ENCODE measurements at regions not wholly inside any gene's neighbourhood (a gene's known extent, or its start where the extent isn't known, plus 50 kb on each side); places are given as distances from the start of the nearest gene placed in this dataset.

- no peak overlapping the region for H3K9ac ChIP-seq (ENCODE audit: extremely low read depth, insufficient read length, low read length)
- no peaks in the 10 kb centered on the region for H3K9me3 ChIP-seq (ENCODE audit: control insufficient read depth, low read depth, low read length)
- no peaks in the 10 kb centered on the region for H4K20me1 ChIP-seq (ENCODE audit: control insufficient read depth, insufficient read depth, insufficient read length)
- no peak overlapping the region for H3K4ac ChIP-seq (ENCODE audit: low read depth, low read length)
- no peaks in the 10 kb centered on the region for H3K4me1 ChIP-seq (ENCODE audit: insufficient read depth, low read length)
- H3K23ac ChIP-seq (ENCODE audit: insufficient read length, low read depth, low read length) = no peak overlapping the region
- H2BK20ac ChIP-seq (ENCODE audit: low read depth, low read length, poor library complexity, severe bottlenecking) = no peak overlapping the region
- H3K18ac ChIP-seq (ENCODE audit: insufficient read length, low read depth, low read length) = no peak overlapping the region
- WGBS (ENCODE audit: extremely low coverage, insufficient read length, low lambda C conversion rate) = no CpG with 5 or more reads among the region's 2 CpGs
- no peak overlapping the region for H3K27ac ChIP-seq (ENCODE audit: insufficient read length, low read depth, low read length)
- H2AFZ ChIP-seq (ENCODE audit: low read length) = no peak overlapping the region
- no peak overlapping the region for H4K91ac ChIP-seq (ENCODE audit: insufficient read length, low read depth, low read length)
- H3K23me2 ChIP-seq (ENCODE audit: insufficient read length, low read depth, low read length, poor library complexity, severe bottlenecking) = no peaks in the 10 kb centered on the region
- H3K79me1 ChIP-seq (ENCODE audit: insufficient read depth, low read depth, low read length, poor library complexity, severe bottlenecking) = no peaks in the 10 kb centered on the region
- H3K4me2 ChIP-seq (ENCODE audit: insufficient read depth, insufficient read length, low read length) = no peak overlapping the region
- TF ChIP-seq CTCF (conservative IDR thresholded peaks at IDR 0.05) = no peak
- Mint-ChIP-seq H3K4me3 (no peak overlapping the region), H3K9me3 (no peaks in the 10 kb centered on the region), H3K4me1 (0 out of 4 replicates have a peak, but pooled peaks cover 0 to 3% of the 10 kb centered on the region in 2 experiments), H3K36me3 (ENCODE audit: insufficient read depth in 1 of 3, low read depth in 3 of 3) (no peaks in the 10 kb centered on the region), H3K27ac (no peak overlapping the region), H3K27me3 (ENCODE audit: low read depth) (peaks cover 28% of the 10 kb centered on the region)
- H2BK5ac ChIP-seq (ENCODE audit: insufficient read length, low read length) = no peak overlapping the region
- H2BK120ac ChIP-seq (ENCODE audit: low read depth, low read length, poor library complexity, severe bottlenecking) = no peak overlapping the region
- no peak overlapping the region for H3K56ac ChIP-seq (ENCODE audit: insufficient read length, low read depth, low read length)
- no peak for DNase-seq
- H4K8ac ChIP-seq (replicated peaks; ENCODE audit: insufficient read length, low read depth, low read length) = no peak overlapping the region
- H4K5ac ChIP-seq (ENCODE audit: insufficient read length, low read depth, low read length) = no peak overlapping the region
- no peak overlapping the region for H2AK5ac ChIP-seq (ENCODE audit: insufficient read length, low read length)
- H2BK15ac ChIP-seq (ENCODE audit: low read depth, low read length) = no peak overlapping the region
- H3K79me2 ChIP-seq (ENCODE audit: insufficient read depth, low read length) = no peaks in the 10 kb centered on the region
- H3K14ac ChIP-seq (ENCODE audit: insufficient read depth, low read length) = no peak overlapping the region
- H2BK12ac ChIP-seq (ENCODE audit: insufficient read length, low read depth, low read length) = no peak overlapping the region
- no peak overlapping the region for H3T11ph ChIP-seq (ENCODE audit: low read length)
- H3K27me3 ChIP-seq (ENCODE audit: insufficient read depth, low read length) = no peaks in the 10 kb centered on the region
These were observed 57.2 kb upstream of the KY start for GRCh38 chr3:134707908-134708597.
